Endothelial cell of umbilical vein (primary cell): ENCODE measurements at regions not wholly inside any gene's neighbourhood (a gene's known extent, or its start where the extent isn't known, plus 50 kb on each side); places are given as distances from the start of the nearest gene placed in this dataset.

Experiments used
- BruUV-seq: library from RNA; stranded (reverse); fragments of 400-500 nt; replicated peaks from 2 replicates; lab custom pipeline; 2021; lab: Mats Ljungman, UMichigan
- CTCF ChIA-PET: fragments of 300-600, 350-600 bp; sonication (Branson Sonifier 250); formaldehyde crosslinking; loops from one replicate; lab custom pipeline; 2021; ENCODE audit warnings: antibody characterized with exemption, inconsistent platforms; lab: Charles Lee
- POLR2A ChIA-PET: fragments of 300-600, 350-600 bp; sonication (Branson Sonifier 250); formaldehyde crosslinking; loops from one replicate; lab custom pipeline; 2021; ENCODE audit warnings: antibody characterized with exemption, inconsistent platforms; lab: Charles Lee
- DNase-seq: peaks from one replicate; pipeline ENCODE4 v3.0.0-alpha.2; 2011; ENCODE audit warnings: low read depth, low spot score
- FAIRE-seq: peaks from 2 replicates; lab custom pipeline; 2011; peaks lifted over from hg19 to GRCh38; lab: Jason Lieb, UNC
- H2AFZ ChIP-seq: 2 replicates; pipeline ENCODE4 v1.6.0; 2012; ENCODE audit warnings: low read depth, low read length, control low read depth, inconsistent platforms
- H3K27ac ChIP-seq: 2 replicates; pipeline ENCODE4 v1.5.1; 2011; ENCODE audit warnings: low read depth, mild to moderate bottlenecking, control low read depth, low read length, moderate library complexity; ENCODE audit not compliant: insufficient read depth
- H3K27me3 ChIP-seq, 2 experiments: 2 replicates each; pipeline versions ENCODE4 v1.6.0 to v1.6.1; 2011; ENCODE audit warnings: low read length in 2 of 2, mixed read lengths in 1 of 2; ENCODE audit not compliant: control insufficient read depth in 2 of 2, insufficient read depth in 2 of 2
- H3K36me3 ChIP-seq, 2 experiments: 2 replicates in 1 of 2; 3 replicates in 1 of 2; pipeline ENCODE4 v1.5.1; 2011; ENCODE audit warnings: low read length in 2 of 2, mild to moderate bottlenecking in 1 of 2, moderate library complexity in 1 of 2; ENCODE audit not compliant: control insufficient read depth in 2 of 2, insufficient read depth in 2 of 2; ENCODE audit errors: extremely low read depth in 1 of 2
- H3K4me1 ChIP-seq: 3 replicates; pipeline ENCODE4 v1.5.1; 2011; ENCODE audit warnings: mild to moderate bottlenecking, low read length; ENCODE audit not compliant: control insufficient read depth, insufficient read depth; ENCODE audit errors: extremely low read depth
- H3K4me2 ChIP-seq: 2 replicates; pipeline ENCODE4 v1.6.1; 2011; ENCODE audit warnings: low read length, control low read depth, mixed read lengths; ENCODE audit not compliant: insufficient read depth
- H3K4me3 ChIP-seq, 3 experiments: fragments of 200-600 bp in 1 of 3; sonication (generic), shearing (Covaris generic) in 1 of 3; replicated peaks in 1 of 3; 2 replicates each; pipeline ENCODE4 v1.5.1; 2011 to 2016; ENCODE audit warnings: control low read depth in 3 of 3, low read length in 3 of 3, mild to moderate bottlenecking in 2 of 3, inconsistent platforms in 1 of 3, low read depth in 1 of 3, moderate library complexity in 1 of 3; ENCODE audit not compliant: insufficient read depth in 1 of 3
- H3K79me2 ChIP-seq: 2 replicates; pipeline ENCODE4 v1.6.0; 2012; ENCODE audit warnings: low read length, inconsistent platforms; ENCODE audit not compliant: control insufficient read depth, insufficient read depth
- H3K9ac ChIP-seq: replicated peaks from 2 replicates; pipeline ENCODE3; 2011; ENCODE audit warnings: low read length, control low read depth; ENCODE audit not compliant: insufficient read depth; ENCODE audit errors: extremely low read depth
- H3K9me1 ChIP-seq: replicated peaks from 3 replicates; pipeline ENCODE4 v1.6.0; 2011; ENCODE audit warnings: mild to moderate bottlenecking, low read length; ENCODE audit not compliant: control insufficient read depth, insufficient read depth; ENCODE audit errors: extremely low read depth
- H3K9me3 ChIP-seq: replicated peaks from 2 replicates; pipeline ENCODE4 v1.5.1; 2012; ENCODE audit warnings: low read length, inconsistent platforms; ENCODE audit not compliant: control insufficient read depth, insufficient read depth
- H4K20me1 ChIP-seq: replicated peaks from 2 replicates; pipeline ENCODE3; 2011; ENCODE audit warnings: mild to moderate bottlenecking, low read length; ENCODE audit not compliant: control insufficient read depth, insufficient read depth; ENCODE audit errors: extremely low read depth
- EZH2 ChIP-seq: IDR thresholded peaks from 2 replicates; pipeline ENCODE4 v1.6.1; 2012; ENCODE audit warnings: borderline replicate concordance, low read depth, mild to moderate bottlenecking, moderate library complexity, low read length, inconsistent platforms; ENCODE audit not compliant: severe bottlenecking
- FOS ChIP-seq: IDR thresholded peaks from 2 replicates; pipeline ENCODE4 v1.6.1; 2011; ENCODE audit warnings: mild to moderate bottlenecking, low read length, moderate library complexity, borderline replicate concordance; ENCODE audit not compliant: insufficient read depth
- GATA2 ChIP-seq: IDR thresholded peaks from 2 replicates; pipeline ENCODE4 v1.7.0; 2011; ENCODE audit warnings: low read depth, mild to moderate bottlenecking, moderate library complexity, mixed read lengths, low read length; ENCODE audit not compliant: insufficient read length, insufficient read depth
- JUN ChIP-seq: IDR thresholded peaks from 2 replicates; pipeline ENCODE4 v1.6.1; 2011; ENCODE audit warnings: borderline replicate concordance, low read depth; ENCODE audit not compliant: insufficient read length, insufficient read depth
- MYC ChIP-seq: IDR thresholded peaks from one replicate; pipeline ENCODE4 v1.6.1; 2011; ENCODE audit warnings: mild to moderate bottlenecking, low read depth, low read length
- POLR2A ChIP-seq: IDR thresholded peaks from 2 replicates; pipeline ENCODE4 v1.6.1; 2012; ENCODE audit warnings: low read depth, mild to moderate bottlenecking, control low read depth, low read length
- POLR2AphosphoS5 ChIP-seq: IDR thresholded peaks from 2 replicates; pipeline ENCODE4 v1.6.1; 2012; ENCODE audit warnings: low read depth, mild to moderate bottlenecking, control low read depth, low read length, moderate library complexity; ENCODE audit not compliant: insufficient read depth
- dilution Hi-C: fragments of 300-500 bp; cut with MboI; formaldehyde crosslinking; loops from one replicate; pipeline ENCODE4 v1.15.0; 2019; ENCODE audit warnings: low sequenced_read_pairs; ENCODE audit not compliant: extremely low pct_ligation_motif_present
- intact Hi-C: fragments of 100-400 bp; cut with micrococcal nuclease; formaldehyde crosslinking; loops from one replicate; pipeline ENCODE4 v1.10.0; 2022
- TF ChIP-seq, protein P1 (sequence below): IDR thresholded peaks from 2 replicates; pipeline ENCODE4 v1.6.1; 2011; ENCODE audit not compliant: insufficient read depth, insufficient read length
- TF ChIP-seq, protein P2 (sequence below), 2 donors: IDR thresholded peaks; 1 replicate in 1 of 2; 2 replicates in 1 of 2; pipeline ENCODE4 v1.5.1; 2011; ENCODE audit warnings: low read length in 2 of 2, mild to moderate bottlenecking in 2 of 2, moderate library complexity in 2 of 2, control low read depth in 1 of 2, inconsistent platforms in 1 of 2, low read depth in 1 of 2; ENCODE audit not compliant: insufficient read depth in 1 of 2; ENCODE audit errors: extremely low read depth in 1 of 2

- H3K27ac ChIP-seq: no peak overlapping the region
- H3K4me1 ChIP-seq: no peaks in the 10 kb centered on the region
- no peaks in the 10 kb centered on the region for H3K9me1 ChIP-seq
- dilution Hi-C loops (no loop called here), intact Hi-C loops (no loop called here)
- ChIA-PET POLR2A (no interaction called here), CTCF (no interaction called here)
- DNase-seq: no peak
- no peak for FAIRE-seq
- no peak overlapping the region for H3K4me3 ChIP-seq
- no peak overlapping the region for H2AFZ ChIP-seq
- no peaks in the 10 kb centered on the region for H3K79me2 ChIP-seq
- H3K9me3 ChIP-seq: no peaks in the 10 kb centered on the region
- no peak overlapping the region for H3K4me2 ChIP-seq
- no peaks in the 10 kb centered on the region for H3K27me3 ChIP-seq
- no peak overlapping the region for H3K9ac ChIP-seq
- no peaks in the 10 kb centered on the region for H3K36me3 ChIP-seq
- no TSS peak for BruUV-seq
- no peaks in the 10 kb centered on the region for H4K20me1 ChIP-seq
- TF ChIP-seq POLR2AphosphoS5: no peak
- TF ChIP-seq POLR2A: no peak
- TF ChIP-seq MYC: no peak
- no peak for TF ChIP-seq JUN
These were observed 735.2 kb upstream of the ANO3 start for GRCh38 chr11:25596701-25597100.

- H3K4me2 ChIP-seq: no peak overlapping the region
- DNase-seq: no peak
- BruUV-seq: no TSS peak
- dilution Hi-C loops: no loop called here
- H3K4me3 ChIP-seq: no peak overlapping the region
- H3K4me1 ChIP-seq: no peaks in the 10 kb centered on the region
- H2AFZ ChIP-seq: no peak overlapping the region
- FAIRE-seq: no peak
- ChIA-PET CTCF (no interaction called here), POLR2A (no interaction called here)
- no peaks in the 10 kb centered on the region for H3K79me2 ChIP-seq
- H4K20me1 ChIP-seq: no peaks in the 10 kb centered on the region
- H3K27me3 ChIP-seq: no peaks in the 10 kb centered on the region
- H3K9me1 ChIP-seq: no peaks in the 10 kb centered on the region
- no peak overlapping the region for H3K27ac ChIP-seq
- H3K36me3 ChIP-seq: no peaks in the 10 kb centered on the region
- no peak overlapping the region for H3K9ac ChIP-seq
- intact Hi-C loops: no loop called here
- no peak for TF ChIP-seq EZH2
- TF ChIP-seq, protein P1, sequence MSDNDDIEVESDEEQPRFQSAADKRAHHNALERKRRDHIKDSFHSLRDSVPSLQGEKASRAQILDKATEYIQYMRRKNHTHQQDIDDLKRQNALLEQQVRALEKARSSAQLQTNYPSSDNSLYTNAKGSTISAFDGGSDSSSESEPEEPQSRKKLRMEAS: no peak
- no peak for TF ChIP-seq FOS
- TF ChIP-seq GATA2: no peak
- no peak for TF ChIP-seq JUN
- TF ChIP-seq, protein P2, sequence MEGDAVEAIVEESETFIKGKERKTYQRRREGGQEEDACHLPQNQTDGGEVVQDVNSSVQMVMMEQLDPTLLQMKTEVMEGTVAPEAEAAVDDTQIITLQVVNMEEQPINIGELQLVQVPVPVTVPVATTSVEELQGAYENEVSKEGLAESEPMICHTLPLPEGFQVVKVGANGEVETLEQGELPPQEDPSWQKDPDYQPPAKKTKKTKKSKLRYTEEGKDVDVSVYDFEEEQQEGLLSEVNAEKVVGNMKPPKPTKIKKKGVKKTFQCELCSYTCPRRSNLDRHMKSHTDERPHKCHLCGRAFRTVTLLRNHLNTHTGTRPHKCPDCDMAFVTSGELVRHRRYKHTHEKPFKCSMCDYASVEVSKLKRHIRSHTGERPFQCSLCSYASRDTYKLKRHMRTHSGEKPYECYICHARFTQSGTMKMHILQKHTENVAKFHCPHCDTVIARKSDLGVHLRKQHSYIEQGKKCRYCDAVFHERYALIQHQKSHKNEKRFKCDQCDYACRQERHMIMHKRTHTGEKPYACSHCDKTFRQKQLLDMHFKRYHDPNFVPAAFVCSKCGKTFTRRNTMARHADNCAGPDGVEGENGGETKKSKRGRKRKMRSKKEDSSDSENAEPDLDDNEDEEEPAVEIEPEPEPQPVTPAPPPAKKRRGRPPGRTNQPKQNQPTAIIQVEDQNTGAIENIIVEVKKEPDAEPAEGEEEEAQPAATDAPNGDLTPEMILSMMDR (IDR thresholded peaks at IDR 0.05; ENCODE audit: extremely low read depth in 1 of 2, insufficient read depth in 1 of 2, low read depth in 1 of 2, low read length in 2 of 2): no peak
- TF ChIP-seq POLR2AphosphoS5: no peak
- no peaks in the 10 kb centered on the region for H3K9me3 ChIP-seq
These were observed 734.2 kb upstream of the ANO3 start for GRCh38 chr11:25597696-25598095.
